HG02798 (cell line): ENCODE measurements at regions not wholly inside any gene's neighbourhood (a gene's known extent, or its start where the extent isn't known, plus 50 kb on each side); places are given as distances from the start of the nearest gene placed in this dataset.

Experiments used
- ATAC-seq: cut with Tn5 transposase; IDR thresholded peaks from one replicate; pipeline ENCODE4 v1.9.1; 2021; ENCODE audit warnings: mild to moderate bottlenecking; ENCODE audit not compliant: unreplicated experiment, poor library complexity

DNA sequence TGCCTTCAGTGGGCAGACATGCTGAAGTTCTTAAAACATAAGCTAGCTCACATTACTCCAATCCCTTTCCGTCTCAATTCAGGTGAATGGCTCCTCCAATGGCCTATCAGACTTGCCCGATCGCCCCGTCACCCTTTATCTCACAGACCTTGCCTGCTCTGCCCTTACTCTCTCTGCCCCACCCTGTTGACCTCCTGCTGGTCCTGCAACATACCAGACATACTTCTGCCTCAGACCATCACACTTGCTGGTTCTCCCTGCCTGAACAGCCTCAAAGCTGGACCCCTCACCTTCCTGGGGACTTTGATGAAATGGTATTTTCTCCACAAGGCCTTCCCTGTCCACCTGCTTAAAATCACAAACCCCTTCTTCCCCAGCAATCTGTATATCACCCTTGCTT, 340.1 kb upstream of the NR3C2 start:
- no peak for ATAC-seq

DNA sequence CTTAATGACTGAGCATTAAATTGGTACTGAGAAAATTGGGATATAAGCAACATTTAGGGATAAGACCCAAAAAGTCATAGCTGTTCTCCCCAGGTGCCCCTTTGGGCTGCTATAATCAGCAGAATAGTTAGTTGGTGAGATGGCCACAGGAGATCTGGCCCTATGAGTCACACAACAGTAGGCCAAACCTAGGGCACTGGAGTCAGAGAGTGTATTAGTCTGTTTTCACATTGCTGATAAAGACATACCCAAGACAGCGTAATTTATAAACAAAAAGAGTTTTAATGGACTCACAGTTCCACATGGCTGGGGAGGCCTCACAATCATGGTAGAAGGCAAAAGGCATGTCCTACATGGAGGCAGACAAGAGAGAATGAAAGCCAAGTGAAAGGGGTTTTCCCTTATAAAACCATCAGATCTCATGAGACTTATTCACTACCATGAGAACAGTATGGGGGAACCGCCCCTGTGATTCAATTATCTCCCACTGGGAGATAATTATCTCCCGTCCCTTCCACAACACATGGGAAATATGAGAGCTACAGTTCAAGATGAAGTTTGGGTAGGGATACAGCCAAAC, 338.3 kb upstream of the NR3C2 start:
- no peak for ATAC-seq

DNA sequence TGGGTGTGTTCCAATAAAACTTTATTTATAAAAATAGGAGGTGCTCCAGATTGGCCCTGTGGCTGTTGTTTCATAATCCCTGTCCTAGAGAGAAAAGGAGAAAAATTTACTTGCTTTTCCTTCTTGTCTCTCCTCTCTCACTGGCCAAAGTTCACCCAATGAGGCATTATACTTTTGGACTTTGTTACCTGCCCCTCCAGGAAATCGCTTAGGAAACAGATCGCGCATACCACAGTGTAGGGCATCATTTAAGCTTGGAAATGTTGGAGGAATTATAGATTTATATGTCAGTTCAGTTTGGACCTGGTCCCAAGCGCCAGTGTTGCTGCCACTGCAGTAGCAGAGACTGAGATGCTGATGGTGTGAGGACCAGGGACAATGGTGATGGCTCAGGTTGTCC, 337.6 kb upstream of the NR3C2 start:
- ATAC-seq = no peak

DNA sequence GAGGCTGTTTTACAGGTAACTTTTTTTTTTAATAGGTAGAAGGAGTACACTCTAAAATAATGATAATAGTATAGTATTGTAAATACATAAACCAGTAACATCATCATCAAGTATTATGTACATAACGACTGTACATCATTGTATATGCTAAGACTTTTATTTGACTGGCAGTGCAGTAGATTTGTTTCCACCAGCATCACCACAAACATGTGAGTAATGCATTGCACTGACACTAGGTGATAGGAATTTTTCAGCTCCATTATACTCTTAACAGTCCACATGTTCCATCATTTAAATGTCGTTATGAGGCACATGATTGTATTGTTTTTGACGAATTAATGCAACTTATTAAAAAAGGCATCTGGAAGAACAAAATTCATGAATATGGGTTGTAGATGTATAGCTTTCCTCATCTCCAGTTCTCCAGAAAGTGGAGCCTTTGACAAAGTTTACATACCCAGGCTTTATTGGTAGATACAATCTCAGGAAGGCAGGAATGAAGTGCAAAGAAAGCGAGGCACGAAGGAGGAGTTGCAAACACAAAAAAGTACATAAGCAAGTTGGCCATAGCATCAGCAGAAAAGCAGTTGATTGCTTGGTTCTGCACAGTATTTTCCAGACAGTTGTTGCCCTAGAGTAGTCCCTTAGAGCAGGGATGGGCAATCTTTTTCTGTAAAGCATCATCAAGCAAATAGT, 336.9 kb upstream of the NR3C2 start:
- no peak for ATAC-seq

DNA sequence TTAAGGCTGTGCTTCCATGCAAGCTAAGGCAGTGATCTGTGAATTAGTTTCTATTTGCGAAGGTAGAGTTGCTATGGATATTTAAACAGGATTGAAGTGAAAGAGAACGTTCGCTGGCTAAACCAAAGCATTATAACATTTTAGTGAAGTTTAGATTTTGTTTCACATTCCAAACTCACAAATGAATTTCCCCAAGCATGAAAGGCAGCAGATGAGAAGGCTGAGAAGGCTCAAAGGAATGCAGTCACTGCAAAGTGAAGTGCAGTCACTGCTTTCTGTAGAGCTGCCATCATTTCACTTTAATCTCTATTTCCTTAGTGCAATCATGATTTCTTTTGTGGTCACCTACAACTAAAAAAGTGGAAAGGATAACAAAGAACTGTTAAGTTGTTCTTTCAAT, 334.7 kb upstream of the NR3C2 start:
- ATAC-seq = no peak

DNA sequence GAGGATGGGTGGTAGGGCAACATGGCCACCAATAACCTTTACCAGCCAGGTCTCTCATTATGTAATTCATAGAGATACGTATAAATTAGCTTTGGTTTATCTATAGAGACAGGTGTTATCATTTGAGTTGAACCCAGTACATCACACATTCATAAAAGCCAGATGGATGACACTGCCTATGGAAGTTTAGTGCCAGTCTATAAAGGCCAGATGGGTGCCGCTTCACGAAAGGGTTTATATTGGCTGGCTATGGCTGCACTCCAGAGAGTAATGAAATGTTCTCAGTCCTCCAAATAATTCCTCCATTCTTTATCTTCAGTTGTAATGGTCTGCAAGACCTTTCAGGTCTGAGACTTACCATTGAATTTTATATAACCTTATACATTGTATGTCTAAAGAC, 331.9 kb upstream of the NR3C2 start:
- no peak for ATAC-seq

DNA sequence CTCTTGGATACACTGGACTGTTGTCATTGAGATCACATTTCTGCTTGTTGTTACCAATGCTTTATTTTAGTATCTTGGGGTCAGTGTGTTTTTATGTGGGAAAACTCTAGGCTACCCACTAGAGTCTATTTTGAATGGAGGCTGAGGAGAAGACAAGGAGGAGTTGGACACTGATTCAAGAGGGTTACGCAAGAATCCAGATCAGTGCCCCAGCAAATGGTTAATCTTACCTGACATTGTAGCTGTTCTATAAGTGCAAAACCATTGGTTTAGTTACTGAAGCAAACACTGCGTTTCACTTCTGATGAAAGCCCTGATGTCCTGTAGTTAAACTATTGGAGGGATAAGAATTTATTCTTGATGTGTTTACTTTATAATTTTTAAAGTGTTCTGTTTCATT, 331.1 kb upstream of the NR3C2 start:
- ATAC-seq = no peak

DNA sequence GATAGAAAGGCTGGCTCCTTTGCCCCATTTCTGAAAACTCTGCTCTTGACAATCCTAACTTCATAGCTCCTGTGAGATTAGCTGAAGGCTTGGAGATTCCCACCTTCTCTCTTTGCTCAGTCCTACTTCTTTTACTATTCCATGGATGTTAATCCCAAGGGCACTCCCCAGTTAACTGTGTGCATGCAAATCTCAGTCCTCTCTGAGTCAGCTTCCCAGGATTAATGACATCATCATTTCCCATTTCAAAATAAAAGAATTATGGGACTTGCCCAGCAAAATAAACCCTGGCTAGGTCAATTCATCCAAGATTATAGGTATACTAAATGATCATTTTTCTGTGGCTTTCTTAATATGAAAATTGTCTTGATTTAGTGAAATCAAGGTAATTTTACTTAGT, 328.6 kb upstream of the NR3C2 start:
- no peak for ATAC-seq

DNA sequence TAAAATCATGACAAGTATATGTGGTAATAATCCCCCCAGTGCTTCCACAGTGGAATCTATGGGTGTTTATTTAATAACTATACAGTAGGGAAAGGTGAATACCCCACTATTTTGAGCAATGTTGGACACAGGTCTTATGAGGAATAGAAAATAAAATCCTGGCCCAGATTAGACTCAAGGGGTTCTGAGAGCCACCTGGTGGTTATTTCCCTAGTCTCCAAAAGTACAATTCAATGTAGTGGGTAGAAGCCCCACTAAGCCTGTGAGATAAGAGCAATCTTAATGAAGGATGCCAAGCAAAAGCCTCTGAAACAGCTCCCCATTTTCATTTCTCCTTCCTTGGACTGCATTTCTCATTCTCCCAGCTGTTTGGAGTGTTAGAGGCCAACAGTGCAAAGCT, 328.2 kb upstream of the NR3C2 start:
- ATAC-seq = no peak

DNA sequence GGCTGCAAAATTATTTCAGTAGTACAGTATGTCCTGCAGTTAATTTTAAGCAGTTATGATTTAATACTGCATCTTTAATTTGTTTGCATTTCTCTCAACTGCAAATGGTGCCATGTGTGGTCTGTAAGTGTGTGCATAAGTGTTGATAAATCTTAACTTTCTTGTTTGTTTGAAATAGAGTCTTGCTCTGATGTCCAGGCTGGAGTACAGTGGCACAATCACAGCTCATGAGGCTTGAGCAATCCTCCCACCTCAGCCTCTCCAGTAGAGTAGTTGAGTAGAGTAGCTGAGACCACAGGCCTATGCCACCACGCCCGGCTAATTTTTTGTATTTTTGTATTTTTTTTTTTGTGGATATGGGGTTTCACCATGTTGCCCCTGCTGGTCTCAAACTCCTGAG, 322.5 kb upstream of the NR3C2 start:
- ATAC-seq = no peak

DNA sequence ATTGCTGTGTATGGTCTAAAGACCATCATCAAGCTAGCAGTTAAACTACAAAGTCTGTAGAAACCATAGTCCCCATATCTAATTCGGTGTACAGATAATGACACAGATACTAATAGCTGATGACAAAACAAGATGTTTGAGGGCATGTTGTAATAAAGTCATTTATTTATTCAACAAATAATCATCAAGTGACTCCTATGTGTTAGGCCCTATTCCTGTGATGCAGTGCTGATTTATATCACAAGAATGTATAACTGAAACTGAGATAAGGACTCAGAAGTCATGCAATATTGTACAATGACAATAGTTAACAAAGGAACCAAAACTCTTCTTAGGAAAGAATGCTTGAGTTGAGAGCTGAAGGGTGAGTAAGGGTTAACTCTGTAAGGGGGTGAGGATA, 315.0 kb upstream of the NR3C2 start:
- no peak for ATAC-seq

DNA sequence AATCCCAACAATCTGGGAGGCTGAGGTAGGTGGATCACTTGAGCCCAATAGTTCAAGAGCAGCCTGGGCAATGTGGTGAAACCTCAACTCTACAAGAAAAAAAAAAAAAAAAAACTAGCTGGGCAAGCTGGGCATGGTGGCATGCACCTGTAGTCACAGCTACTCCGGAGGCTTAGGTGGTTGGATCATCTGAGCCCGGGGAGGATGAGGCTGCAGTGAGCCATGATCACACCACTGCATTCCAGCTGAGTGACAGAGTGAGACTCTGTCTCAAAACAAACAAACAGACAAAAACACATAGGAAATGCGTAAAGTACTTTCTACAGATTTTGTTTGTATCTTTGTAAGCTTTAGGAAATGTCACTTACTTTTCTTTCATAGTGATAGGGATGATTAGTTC, 307.2 kb upstream of the NR3C2 start:
- ATAC-seq = no peak

DNA sequence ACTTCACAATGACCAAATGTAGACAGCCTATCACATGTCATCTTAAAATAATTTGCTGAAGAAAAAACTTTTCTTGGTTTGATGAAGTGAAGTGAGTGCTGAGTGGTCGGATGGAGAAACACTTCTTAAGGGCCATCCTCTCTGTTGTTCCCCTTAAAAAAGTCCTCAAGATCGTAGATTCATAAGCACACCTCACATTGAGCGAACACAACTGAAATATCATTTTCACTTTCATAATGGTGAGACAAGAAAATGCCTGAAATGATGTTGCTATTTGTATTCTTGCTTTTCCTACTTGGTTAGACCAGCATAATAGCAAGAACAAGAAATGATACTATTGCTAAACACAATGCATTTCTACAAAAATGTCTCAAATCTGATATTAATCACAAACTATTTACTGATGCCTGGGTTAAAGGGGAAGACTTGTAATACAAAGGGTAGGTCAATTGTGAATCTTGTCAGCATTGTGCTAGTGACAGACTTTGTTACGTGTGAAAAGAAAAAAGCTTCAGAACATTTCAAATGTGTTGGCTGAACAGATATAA, 305.6 kb upstream of the NR3C2 start:
- ATAC-seq = peak; percentile 44

DNA sequence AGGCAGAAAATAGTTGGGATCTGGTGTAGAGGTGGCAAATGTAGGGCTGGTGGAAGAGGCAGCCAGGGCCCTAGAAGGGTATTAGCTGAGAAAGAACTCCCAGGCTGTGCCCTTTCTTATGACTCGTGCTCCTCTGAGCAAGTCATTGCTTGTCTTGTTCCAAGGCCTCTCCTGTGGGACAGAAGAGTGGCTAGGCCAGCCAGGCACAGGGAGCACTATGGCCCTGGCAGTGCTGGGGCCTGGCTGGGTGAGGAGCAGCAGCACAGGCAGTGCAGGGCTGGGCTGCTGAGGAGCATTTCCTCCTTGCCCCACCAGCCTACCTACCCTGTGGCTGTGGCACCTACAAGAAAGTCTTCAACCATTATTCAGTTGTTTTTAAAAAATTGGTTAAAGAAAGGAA, 298.5 kb upstream of the NR3C2 start:
- no peak for ATAC-seq

DNA sequence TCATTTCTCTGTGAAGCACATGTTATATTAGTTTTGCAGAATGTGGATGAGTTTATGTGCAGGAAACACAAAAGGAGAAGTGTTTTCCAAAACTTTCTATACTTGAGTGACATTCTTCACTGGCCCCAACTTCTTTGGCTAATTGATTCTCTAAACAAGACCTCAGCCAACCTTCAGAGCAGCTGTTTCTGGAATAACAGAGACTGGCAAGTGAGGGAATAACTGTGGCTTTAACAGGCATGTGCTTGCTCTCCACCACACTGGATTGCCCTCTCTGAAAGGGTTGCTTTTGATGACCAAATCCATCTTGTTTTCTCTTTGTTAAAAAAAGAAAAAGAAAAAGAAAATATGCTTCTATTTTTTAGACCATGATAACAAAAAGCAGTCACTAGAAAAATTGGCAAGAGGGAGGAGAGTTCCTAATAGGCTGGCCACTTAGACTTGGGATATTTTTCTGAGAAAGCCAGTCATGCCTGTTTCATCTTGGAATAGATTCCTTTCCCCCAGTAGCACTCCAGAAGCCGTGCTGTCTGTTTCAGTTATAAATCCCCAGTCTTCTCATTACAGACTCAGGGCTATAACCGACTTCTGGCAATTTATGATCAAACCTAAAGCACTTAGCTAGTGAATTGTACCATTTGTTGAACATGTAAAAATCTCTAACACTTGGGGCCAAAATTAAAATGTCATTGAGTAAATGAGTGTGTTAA, 295.0 kb upstream of the NR3C2 start:
- no peak for ATAC-seq

DNA sequence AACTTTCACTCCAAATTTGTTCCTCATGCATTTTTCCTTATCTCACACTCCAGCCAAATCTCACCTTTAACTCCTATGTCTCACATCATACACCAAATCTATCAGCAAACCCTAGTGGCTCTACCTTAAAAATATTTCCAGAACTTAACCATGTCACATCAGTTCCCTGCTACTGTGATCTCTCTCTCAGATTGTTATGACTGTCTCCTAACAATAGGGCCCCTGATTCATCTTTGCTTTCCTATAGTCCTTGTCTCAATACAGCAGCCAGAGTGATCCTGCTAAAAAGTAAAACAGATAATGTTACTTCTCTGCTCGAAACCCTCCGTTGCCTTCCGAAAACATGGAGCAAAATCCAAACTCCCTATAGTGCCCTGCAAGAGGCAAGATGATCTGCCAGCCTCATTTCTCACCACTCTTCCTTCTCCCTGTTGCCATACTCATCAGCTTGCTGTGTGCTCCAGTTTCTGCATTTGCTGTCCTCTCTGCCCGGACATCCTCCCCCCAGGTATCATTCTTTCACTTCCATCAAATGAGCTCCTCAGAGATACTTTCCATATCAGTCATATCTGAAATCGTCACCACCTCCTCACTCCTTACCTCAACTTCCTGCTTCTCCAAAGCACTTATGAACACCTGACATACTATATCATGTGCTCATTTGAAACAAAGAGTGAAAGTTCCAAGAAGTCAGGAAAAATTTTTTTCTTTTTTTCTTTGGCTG, 293.4 kb upstream of the NR3C2 start:
- ATAC-seq = peak; percentile 50

DNA sequence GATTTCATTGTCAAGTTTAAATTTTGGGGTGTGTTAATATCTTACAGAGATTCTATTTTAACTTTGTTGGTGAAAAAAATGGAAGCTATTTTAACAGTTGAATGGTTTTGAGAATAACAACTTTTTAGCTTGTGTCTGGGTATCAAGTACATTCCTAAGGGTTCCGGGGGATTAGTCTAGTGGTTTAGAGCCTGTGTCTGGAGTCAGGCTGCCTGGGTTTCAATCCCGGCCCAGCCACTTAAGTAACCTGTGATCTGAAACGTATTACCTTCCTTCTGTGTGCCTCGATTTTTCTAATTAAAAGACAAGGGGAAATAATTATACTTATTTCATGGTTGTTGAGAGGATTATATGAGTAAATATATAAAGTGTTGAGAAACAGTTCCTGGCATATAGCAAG, 288.6 kb upstream of the NR3C2 start:
- ATAC-seq = no peak

DNA sequence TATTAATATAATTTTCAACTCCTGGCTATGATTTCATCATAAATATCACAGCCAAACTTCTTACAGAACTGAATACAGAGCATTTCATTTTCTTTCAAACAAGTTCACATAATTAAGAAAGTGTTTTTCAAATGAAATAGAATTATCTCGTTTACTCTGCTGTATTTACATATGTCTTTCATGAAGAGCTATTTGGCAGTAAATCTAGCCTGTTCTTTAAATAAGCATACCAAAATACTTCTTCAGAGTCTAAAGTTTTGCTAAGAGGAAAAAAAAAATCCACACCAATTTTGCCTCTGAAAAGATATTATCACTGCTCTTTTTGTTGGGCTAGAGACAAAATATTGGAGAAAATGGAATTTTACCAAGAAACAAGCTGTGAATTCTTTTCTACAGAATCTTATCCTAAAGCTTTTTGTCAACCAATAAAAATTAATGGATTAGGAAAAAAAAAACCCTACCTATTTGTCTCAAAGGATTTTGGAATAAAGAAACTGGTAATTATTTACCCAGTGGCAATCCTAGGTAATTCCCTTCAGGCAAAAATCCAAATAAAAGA, 287.9 kb upstream of the NR3C2 start:
- ATAC-seq = no peak

DNA sequence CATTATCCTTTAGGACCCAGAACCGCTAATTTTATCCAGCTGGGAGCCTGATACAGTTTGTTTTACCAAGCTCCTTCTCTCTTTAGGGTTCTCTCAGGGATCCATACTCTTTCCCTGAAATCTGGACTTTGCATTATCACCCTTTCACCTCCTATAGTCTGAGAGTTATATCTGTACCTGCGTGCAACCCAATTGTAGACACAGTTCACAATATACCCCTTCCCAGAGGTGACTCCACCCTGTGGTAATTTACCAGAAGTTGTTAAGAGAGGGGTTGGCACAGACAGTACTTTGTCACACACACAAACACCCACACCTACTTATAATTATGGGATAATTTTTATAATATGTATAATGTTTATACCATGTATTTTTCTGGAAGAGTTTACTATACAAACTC, 275.8 kb upstream of the NR3C2 start:
- no peak for ATAC-seq

DNA sequence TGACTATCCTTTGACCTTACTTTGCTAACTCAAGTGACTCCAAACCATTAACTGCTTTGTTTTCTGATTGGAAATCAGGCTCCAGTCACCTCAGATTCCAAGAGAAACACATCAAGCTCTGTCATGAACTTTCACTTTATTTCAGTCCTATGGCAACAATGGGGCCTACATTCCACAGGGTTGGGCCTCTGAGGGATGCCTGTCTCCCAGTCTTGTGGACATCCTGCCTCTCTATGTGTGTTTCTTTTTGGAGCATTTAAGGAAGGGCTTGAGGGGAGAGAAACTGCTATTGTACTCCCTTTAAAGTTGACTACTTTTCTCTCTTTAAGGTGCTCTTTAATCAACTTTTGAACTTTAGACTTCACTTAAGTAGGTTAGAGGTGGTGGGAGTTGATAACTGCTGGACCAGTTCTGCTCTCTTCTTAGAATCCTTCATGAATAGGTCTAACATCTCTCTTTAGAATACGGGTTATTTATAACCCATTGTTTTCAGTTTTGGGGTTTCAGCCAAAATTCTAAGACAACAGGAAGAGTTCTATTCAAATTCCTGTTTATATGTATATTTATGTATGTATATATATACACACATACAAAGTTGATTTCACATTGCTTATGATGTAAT, 274.3 kb upstream of the NR3C2 start:
- no peak for ATAC-seq
